Panc1 (cell line): ENCODE measurements at regions not wholly inside any gene's neighbourhood (a gene's known extent, or its start where the extent isn't known, plus 50 kb on each side); places are given as distances from the start of the nearest gene placed in this dataset.

Source experiments
- ATAC-seq: fragments of 200-7000 bp; cut with Tn5 transposase; 2 replicates; pipeline ENCODE4 v1.9.1; 2020; ENCODE audit warnings: mild to moderate bottlenecking, moderate library complexity
- BruUV-seq: library from RNA; stranded (reverse); fragments of 400-500 nt; replicated peaks from 2 replicates; lab custom pipeline; 2021; lab: Mats Ljungman, UMichigan
- CTCF ChIA-PET: fragments of 300-600 bp; sonication (Branson Sonifier 250); formaldehyde crosslinking; loops from one replicate; lab custom pipeline; 2022; ENCODE audit warnings: antibody characterized with exemption; lab: Charles Lee
- POLR2A ChIA-PET: fragments of 300-600 bp; sonication (Branson Sonifier 250); formaldehyde crosslinking; loops from one replicate; lab custom pipeline; 2022; ENCODE audit warnings: antibody characterized with exemption; lab: Charles Lee
- DNase-seq: peaks from one replicate; pipeline ENCODE4 v3.0.0-alpha.2; 2010; ENCODE audit warnings: low read depth, low spot score
- H3K27ac ChIP-seq: 2 replicates; pipeline ENCODE4 v1.5.1; 2011; ENCODE audit warnings: mild to moderate bottlenecking, low read length, inconsistent platforms
- H3K27me3 ChIP-seq: fragments of 200-500 bp; sonication (Bioruptor generic); 2 replicates; pipeline ENCODE4 v1.6.0; 2014; ENCODE audit warnings: low read length, inconsistent platforms; ENCODE audit not compliant: control insufficient read depth, insufficient read depth
- H3K36me3 ChIP-seq: fragments of 200-500 bp; sonication (Bioruptor generic); 2 replicates; pipeline ENCODE4 v1.5.1; 2014; ENCODE audit warnings: inconsistent platforms, mild to moderate bottlenecking, low read length, moderate library complexity; ENCODE audit not compliant: control insufficient read depth, insufficient read depth
- H3K4me1 ChIP-seq: 2 replicates; pipeline ENCODE4 v1.5.1; 2011; ENCODE audit warnings: inconsistent platforms, mild to moderate bottlenecking, low read length, moderate library complexity; ENCODE audit not compliant: control insufficient read depth, insufficient read depth
- H3K4me3 ChIP-seq, 2 experiments: 2 replicates each; pipeline ENCODE4 v1.5.1; 2011 to 2012; ENCODE audit warnings: low read depth in 2 of 2, low read length in 2 of 2, mild to moderate bottlenecking in 2 of 2, inconsistent platforms in 1 of 2, moderate library complexity in 1 of 2
- H3K9me3 ChIP-seq: fragments of 200-500 bp; sonication (Bioruptor generic); 2 replicates; pipeline ENCODE4 v1.5.1; 2014; ENCODE audit warnings: low read depth, mild to moderate bottlenecking, inconsistent platforms, low read length, moderate library complexity; ENCODE audit not compliant: control insufficient read depth, insufficient read depth
- CTCF ChIP-seq: fragments of 450-650 bp; IDR thresholded peaks from 2 replicates; pipeline ENCODE4 v1.5.1; 2017; ENCODE audit warnings: mild to moderate bottlenecking
- POLR2AphosphoS5 ChIP-seq: IDR thresholded peaks from 2 replicates; pipeline ENCODE4 v1.6.1; 2012; ENCODE audit warnings: mild to moderate bottlenecking, low read depth, low read length, moderate library complexity
- SIN3A ChIP-seq: IDR thresholded peaks from 2 replicates; pipeline ENCODE4 v1.6.1; 2012; ENCODE audit warnings: low read depth, mild to moderate bottlenecking, low read length, moderate library complexity, borderline replicate concordance; ENCODE audit not compliant: insufficient read depth
- TCF7L2 ChIP-seq: IDR thresholded peaks from 2 replicates; pipeline ENCODE4 v1.6.1; 2011; ENCODE audit warnings: mild to moderate bottlenecking, low read depth, low read length, inconsistent platforms
- in situ Hi-C: cut with HindIII; loops from 2 replicates; pipeline ENCODE4 v1.10.0; 2016; ENCODE audit warnings: low sequenced_read_pairs, low pct_unique_long_range_greater_than_20kb
- intact Hi-C: fragments of 100-400 bp; cut with micrococcal nuclease; formaldehyde crosslinking; loops from one replicate; pipeline ENCODE4 v1.10.0; 2022; ENCODE audit not compliant: unreplicated experiment
- TF ChIP-seq, protein P1 (sequence below), 2 experiments: IDR thresholded peaks; 2 replicates each; pipeline ENCODE4 v1.6.1; 2011 to 2012; ENCODE audit warnings: low read depth in 2 of 2, control low read depth in 1 of 2, low read length in 1 of 2, mild to moderate bottlenecking in 1 of 2, moderate library complexity in 1 of 2; ENCODE audit not compliant: insufficient read depth in 1 of 2

DNA sequence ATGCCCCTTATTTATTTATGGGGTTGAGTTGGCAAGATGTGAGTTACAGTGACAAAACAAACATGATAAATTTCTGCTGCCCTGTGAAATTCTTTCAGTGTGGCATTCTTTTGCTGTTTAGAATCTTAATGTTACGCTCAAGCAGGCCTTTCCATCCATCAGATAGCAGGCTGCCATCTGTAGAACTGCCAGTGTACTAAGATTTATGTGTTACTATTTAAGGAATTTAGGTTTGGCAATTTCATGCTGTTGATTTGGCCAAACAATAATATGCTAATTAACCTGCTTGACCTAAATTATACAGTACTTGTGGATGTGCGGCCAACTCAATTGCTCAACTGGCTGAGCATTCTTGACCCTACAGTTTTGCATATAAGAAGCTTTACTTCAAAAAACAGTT, 477.7 kb upstream of the TPK1 start:
- in situ Hi-C loops: no loop called here

GRCh38 chr7:145293754-145294153, 457.9 kb upstream of the TPK1 start:
- in situ Hi-C loops: no loop called here
- POLR2A ChIA-PET: no interaction called here
- H3K27me3 ChIP-seq: no peaks in the 10 kb centered on the region

More for the DNA sequence above, 477.7 kb upstream of the TPK1 start:
- intact Hi-C loops: no loop called here
- CTCF ChIA-PET: no interaction called here
- Histone ChIP-seq H3K9me3 (no peaks in the 10 kb centered on the region), H3K4me1 (no peaks in the 10 kb centered on the region), H3K27ac (no peak overlapping the region), H3K36me3 (no peaks in the 10 kb centered on the region), H3K4me3 (no peak overlapping the region), H3K27me3 (no peaks in the 10 kb centered on the region)
- DNase-seq (no peak), ATAC-seq (no peak)
- POLR2A ChIA-PET: no interaction called here
- TF ChIP-seq CTCF: no peak
- TF ChIP-seq, protein P1, sequence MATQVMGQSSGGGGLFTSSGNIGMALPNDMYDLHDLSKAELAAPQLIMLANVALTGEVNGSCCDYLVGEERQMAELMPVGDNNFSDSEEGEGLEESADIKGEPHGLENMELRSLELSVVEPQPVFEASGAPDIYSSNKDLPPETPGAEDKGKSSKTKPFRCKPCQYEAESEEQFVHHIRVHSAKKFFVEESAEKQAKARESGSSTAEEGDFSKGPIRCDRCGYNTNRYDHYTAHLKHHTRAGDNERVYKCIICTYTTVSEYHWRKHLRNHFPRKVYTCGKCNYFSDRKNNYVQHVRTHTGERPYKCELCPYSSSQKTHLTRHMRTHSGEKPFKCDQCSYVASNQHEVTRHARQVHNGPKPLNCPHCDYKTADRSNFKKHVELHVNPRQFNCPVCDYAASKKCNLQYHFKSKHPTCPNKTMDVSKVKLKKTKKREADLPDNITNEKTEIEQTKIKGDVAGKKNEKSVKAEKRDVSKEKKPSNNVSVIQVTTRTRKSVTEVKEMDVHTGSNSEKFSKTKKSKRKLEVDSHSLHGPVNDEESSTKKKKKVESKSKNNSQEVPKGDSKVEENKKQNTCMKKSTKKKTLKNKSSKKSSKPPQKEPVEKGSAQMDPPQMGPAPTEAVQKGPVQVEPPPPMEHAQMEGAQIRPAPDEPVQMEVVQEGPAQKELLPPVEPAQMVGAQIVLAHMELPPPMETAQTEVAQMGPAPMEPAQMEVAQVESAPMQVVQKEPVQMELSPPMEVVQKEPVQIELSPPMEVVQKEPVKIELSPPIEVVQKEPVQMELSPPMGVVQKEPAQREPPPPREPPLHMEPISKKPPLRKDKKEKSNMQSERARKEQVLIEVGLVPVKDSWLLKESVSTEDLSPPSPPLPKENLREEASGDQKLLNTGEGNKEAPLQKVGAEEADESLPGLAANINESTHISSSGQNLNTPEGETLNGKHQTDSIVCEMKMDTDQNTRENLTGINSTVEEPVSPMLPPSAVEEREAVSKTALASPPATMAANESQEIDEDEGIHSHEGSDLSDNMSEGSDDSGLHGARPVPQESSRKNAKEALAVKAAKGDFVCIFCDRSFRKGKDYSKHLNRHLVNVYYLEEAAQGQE (IDR thresholded peaks at IDR 0.05; ENCODE audit: insufficient read depth in 1 of 2, low read depth in 2 of 2, low read length in 1 of 2): no peak
- no peak for TF ChIP-seq TCF7L2
- TF ChIP-seq SIN3A: no peak
- TF ChIP-seq POLR2AphosphoS5: no peak
- no TSS peak for BruUV-seq

More at GRCh38 chr7:145293754-145294153, 457.9 kb upstream of the TPK1 start:
- H3K27ac ChIP-seq: no peak overlapping the region
- no peak for DNase-seq
- CTCF ChIA-PET: no interaction called here
- no peaks in the 10 kb centered on the region for H3K36me3 ChIP-seq
- no peak overlapping the region for H3K4me3 ChIP-seq
- no TSS peak for BruUV-seq
- H3K9me3 ChIP-seq: no peaks in the 10 kb centered on the region
- ATAC-seq: no peak
- H3K4me1 ChIP-seq: no peaks in the 10 kb centered on the region
- intact Hi-C loops: no loop called here
- no peak for TF ChIP-seq POLR2AphosphoS5
- no peak for TF ChIP-seq CTCF
- TF ChIP-seq, protein P1 (IDR thresholded peaks at IDR 0.05; ENCODE audit: insufficient read depth in 1 of 2, low read depth in 2 of 2, low read length in 1 of 2): no peak
- no peak for TF ChIP-seq TCF7L2
- no peak for TF ChIP-seq SIN3A
